ENCODE measurements at regions not wholly inside any gene's neighbourhood (a gene's known extent, or its start where the extent isn't known, plus 50 kb on each side); places are given as distances from the start of the nearest gene placed in this dataset.

DNA sequence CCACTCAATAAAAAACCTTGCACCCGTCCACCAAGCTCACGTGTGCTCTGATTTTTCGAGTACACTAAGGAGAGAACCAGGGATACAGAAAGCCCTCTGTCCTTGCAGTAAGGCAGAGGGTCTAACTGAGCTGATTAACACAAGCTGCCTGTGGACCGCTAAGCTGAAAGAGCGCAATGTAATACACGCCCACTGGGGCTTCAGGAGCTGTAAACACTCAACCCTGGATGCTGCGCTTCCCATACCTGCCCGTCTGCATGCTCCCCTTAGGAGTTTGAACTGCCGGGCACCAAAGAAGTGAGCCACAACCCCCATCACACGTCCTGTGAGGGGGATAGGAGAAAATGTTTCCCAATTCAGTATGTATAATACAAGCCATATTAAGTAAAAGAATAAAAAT is 664.8 kb downstream of the PCDH18 start:
- H4K20me1 ChIP-seq (ENCODE audit: control insufficient read depth, insufficient read depth, low read length, poor library complexity, severe bottlenecking), result no peaks in the 10 kb centered on the region
- no peaks in the 10 kb centered on the region for H3K9me3 Mint-ChIP-seq (ENCODE audit: insufficient read depth)
- H2AFZ ChIP-seq (ENCODE audit: insufficient read depth, low read depth, low read length, poor library complexity, severe bottlenecking), result no peak overlapping the region
- whole genome bisulfite sequencing (ENCODE audit: insufficient coverage), result 93% methylated on average over 8 of the region's 10 CpGs
- no peak overlapping the region for H3K27ac ChIP-seq (ENCODE audit: low read length in 2 of 2)
- H3K27ac Mint-ChIP-seq, result no peak overlapping the region
- no peaks in the 10 kb centered on the region for H3K36me3 ChIP-seq (replicated peaks in 1 of 2; ENCODE audit: control extremely low read depth in 1 of 2, control insufficient read depth in 1 of 2, extremely low read depth in 1 of 2, insufficient read depth in 2 of 2, low read length in 1 of 2)
- no peak overlapping the region for H3K4me3 Mint-ChIP-seq
- no peak overlapping the region for H3K9ac ChIP-seq (ENCODE audit: low read length)
- POLR2A ChIA-PET, result no interaction called here
- H3K4me3 ChIP-seq (ENCODE audit: control extremely low read depth in 1 of 5, extremely low read depth in 1 of 5, insufficient read depth in 1 of 5, low read depth in 2 of 5, low read length in 4 of 5), result no peak overlapping the region
- intact Hi-C loops (cut with micrococcal nuclease), result no loop called here
- no peak for DNase-seq
- no peaks in the 10 kb centered on the region for H3K79me2 ChIP-seq (ENCODE audit: control insufficient read depth, insufficient read depth, low read length)
- no peak overlapping the region for H3K4me2 ChIP-seq (replicated peaks; ENCODE audit: low read depth, low read length, poor library complexity, severe bottlenecking)
- H3K9me3 ChIP-seq (ENCODE audit: control extremely low read depth in 1 of 3, control insufficient read depth in 2 of 3, insufficient read depth in 1 of 3, low read length in 2 of 3), result no peaks in the 10 kb centered on the region
- no peaks in the 10 kb centered on the region for H3K27me3 Mint-ChIP-seq
- CTCF ChIA-PET, result no interaction called here
- H3K27me3 ChIP-seq (replicated peaks in 1 of 4; ENCODE audit: control extremely low read depth in 1 of 4, control insufficient read depth in 3 of 4, insufficient read depth in 4 of 4, low read length in 3 of 4), result no peaks in the 10 kb centered on the region
- no peaks in the 10 kb centered on the region for H3K4me1 Mint-ChIP-seq
- no peak for ATAC-seq (ENCODE audit: low read depth)
- H3K4me1 ChIP-seq (ENCODE audit: control insufficient read depth in 2 of 2, insufficient read depth in 2 of 2, low read length in 2 of 2), result no peaks in the 10 kb centered on the region
- TF ChIP-seq EZH2 (IDR thresholded peaks at IDR 0.05; ENCODE audit: borderline replicate concordance, insufficient read depth, low read depth, low read length, poor library complexity, severe bottlenecking), result no peak
- TF ChIP-seq, protein P1, sequence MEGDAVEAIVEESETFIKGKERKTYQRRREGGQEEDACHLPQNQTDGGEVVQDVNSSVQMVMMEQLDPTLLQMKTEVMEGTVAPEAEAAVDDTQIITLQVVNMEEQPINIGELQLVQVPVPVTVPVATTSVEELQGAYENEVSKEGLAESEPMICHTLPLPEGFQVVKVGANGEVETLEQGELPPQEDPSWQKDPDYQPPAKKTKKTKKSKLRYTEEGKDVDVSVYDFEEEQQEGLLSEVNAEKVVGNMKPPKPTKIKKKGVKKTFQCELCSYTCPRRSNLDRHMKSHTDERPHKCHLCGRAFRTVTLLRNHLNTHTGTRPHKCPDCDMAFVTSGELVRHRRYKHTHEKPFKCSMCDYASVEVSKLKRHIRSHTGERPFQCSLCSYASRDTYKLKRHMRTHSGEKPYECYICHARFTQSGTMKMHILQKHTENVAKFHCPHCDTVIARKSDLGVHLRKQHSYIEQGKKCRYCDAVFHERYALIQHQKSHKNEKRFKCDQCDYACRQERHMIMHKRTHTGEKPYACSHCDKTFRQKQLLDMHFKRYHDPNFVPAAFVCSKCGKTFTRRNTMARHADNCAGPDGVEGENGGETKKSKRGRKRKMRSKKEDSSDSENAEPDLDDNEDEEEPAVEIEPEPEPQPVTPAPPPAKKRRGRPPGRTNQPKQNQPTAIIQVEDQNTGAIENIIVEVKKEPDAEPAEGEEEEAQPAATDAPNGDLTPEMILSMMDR (IDR thresholded peaks at IDR 0.05), result no peak

DNA sequence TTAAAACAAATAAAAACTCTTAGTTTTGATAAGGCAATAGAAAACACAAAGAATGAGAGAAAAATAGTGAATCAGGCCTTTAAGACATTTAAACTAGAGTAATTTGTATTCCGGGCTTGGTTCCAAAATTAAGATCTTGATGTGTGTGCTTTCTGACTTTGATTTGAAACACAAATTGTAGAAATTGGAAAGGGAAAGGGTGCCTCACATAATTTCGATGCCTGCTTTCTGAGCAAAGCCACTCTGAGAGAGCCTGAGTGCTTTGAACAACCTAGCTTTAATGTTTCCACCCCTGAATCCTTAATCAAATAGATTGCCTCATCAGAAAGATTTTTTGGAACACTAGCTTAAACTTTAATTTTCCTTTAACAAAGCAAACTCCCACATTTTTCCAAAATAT is 666.8 kb downstream of the PCDH18 start:
- POLR2A ChIA-PET, result no interaction called here
- H3K79me2 ChIP-seq (ENCODE audit: control insufficient read depth, insufficient read depth, low read length), result no peaks in the 10 kb centered on the region
- H3K27me3 ChIP-seq (replicated peaks in 1 of 4; ENCODE audit: control extremely low read depth in 1 of 4, control insufficient read depth in 3 of 4, insufficient read depth in 4 of 4, low read length in 3 of 4), result no peaks in the 10 kb centered on the region
- no peak overlapping the region for H3K9ac ChIP-seq (ENCODE audit: low read length)
- H3K36me3 ChIP-seq (replicated peaks in 1 of 2; ENCODE audit: control extremely low read depth in 1 of 2, control insufficient read depth in 1 of 2, extremely low read depth in 1 of 2, insufficient read depth in 2 of 2, low read length in 1 of 2), result no peaks in the 10 kb centered on the region
- Mint-ChIP-seq H3K27me3 (no peaks in the 10 kb centered on the region), H3K27ac (no peak overlapping the region), H3K4me3 (no peak overlapping the region), H3K9me3 (ENCODE audit: insufficient read depth) (no peaks in the 10 kb centered on the region), H3K4me1 (no peaks in the 10 kb centered on the region)
- no peak for DNase-seq
- TF ChIP-seq EZH2 (IDR thresholded peaks at IDR 0.05; ENCODE audit: borderline replicate concordance, insufficient read depth, low read depth, low read length, poor library complexity, severe bottlenecking), result no peak
- TF ChIP-seq, protein P1 (IDR thresholded peaks at IDR 0.05), result no peak
- intact Hi-C loops (cut with micrococcal nuclease), result no loop called here
- no peak overlapping the region for H2AFZ ChIP-seq (ENCODE audit: insufficient read depth, low read depth, low read length, poor library complexity, severe bottlenecking)
- H4K20me1 ChIP-seq (ENCODE audit: control insufficient read depth, insufficient read depth, low read length, poor library complexity, severe bottlenecking), result no peaks in the 10 kb centered on the region
- no peak overlapping the region for H3K27ac ChIP-seq (ENCODE audit: low read length in 2 of 2)
- no peaks in the 10 kb centered on the region for H3K9me3 ChIP-seq (ENCODE audit: control extremely low read depth in 1 of 3, control insufficient read depth in 2 of 3, insufficient read depth in 1 of 3, low read length in 2 of 3)
- H3K4me3 ChIP-seq (ENCODE audit: control extremely low read depth in 1 of 5, extremely low read depth in 1 of 5, insufficient read depth in 1 of 5, low read depth in 2 of 5, low read length in 4 of 5), result no peak overlapping the region
- 79% methylated on average over 2 of the region's 2 CpGs for WGBS (ENCODE audit: insufficient coverage)
- no peak for ATAC-seq (ENCODE audit: low read depth)
- no peak overlapping the region for H3K4me2 ChIP-seq (replicated peaks; ENCODE audit: low read depth, low read length, poor library complexity, severe bottlenecking)
- no peaks in the 10 kb centered on the region for H3K4me1 ChIP-seq (ENCODE audit: control insufficient read depth in 2 of 2, insufficient read depth in 2 of 2, low read length in 2 of 2)
- CTCF ChIA-PET, result no interaction called here
